COLO668 (cell line): ENCODE measurements at regions not wholly inside any gene's neighbourhood (a gene's known extent, or its start where the extent isn't known, plus 50 kb on each side); places are given as distances from the start of the nearest gene placed in this dataset.

Experiments
- DNase-seq: peaks from one replicate; lab custom pipeline; 2025; ENCODE audit not compliant: unreplicated experiment; lab: John Stamatoyannopoulos, UW

DNA sequence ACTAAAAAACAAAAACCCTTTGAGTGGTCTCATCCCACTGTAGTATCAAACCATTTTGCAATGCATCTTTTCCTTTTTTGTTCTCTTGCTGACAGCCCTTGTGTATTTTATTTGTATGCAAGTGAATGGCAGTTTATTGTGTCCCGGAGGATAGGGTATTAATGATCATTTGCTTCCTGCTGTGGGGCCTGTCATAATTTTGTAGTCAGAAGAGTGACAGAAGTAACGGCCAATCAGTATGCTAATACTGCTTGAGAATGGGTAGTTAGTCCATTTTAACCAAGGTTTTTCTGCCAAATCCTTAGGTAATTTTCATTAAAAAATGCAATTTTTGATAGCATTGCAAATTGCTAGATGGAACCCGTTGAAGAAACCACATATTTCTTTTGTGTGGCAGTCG is 75.5 kb upstream of the PLSCR5 start:
- DNase-seq = no peak

DNA sequence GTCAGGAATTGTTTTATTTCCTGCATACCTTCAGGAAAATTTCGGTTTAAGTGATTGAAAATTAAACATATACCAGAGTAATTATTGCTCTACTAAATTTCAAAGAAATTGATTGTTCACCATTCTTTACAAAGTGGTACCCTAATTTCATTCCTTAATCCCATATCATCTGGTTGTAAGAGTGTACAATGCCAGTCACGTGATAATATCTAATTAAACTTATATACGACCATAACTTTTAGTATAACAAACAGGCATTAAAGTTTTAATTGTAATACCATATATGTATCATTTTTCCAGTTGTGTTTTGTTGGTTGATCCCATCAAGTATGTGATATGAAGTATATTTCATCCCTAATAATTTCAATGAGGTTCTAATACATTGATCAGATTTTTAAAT is 74.8 kb upstream of the PLSCR5 start:
- DNase-seq = no peak

DNA sequence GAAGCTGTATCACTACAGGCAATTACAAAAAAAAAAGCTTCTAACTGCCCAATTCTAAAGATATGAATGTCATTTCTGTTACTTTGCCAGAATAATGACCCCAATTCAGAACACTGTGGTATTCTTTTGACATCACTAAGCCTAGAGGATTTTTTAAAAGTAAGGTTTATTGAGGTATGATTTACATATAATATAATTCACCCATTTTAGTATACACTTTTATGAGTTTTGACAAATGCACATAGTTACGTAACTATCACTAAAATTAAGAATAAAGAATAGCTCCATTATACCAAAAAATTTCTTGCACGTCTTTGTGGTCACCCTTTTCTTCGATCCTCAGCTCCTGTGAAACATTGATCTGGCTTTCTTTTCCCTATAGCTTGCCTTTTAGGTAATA is 74.0 kb upstream of the PLSCR5 start:
- DNase-seq = no peak

DNA sequence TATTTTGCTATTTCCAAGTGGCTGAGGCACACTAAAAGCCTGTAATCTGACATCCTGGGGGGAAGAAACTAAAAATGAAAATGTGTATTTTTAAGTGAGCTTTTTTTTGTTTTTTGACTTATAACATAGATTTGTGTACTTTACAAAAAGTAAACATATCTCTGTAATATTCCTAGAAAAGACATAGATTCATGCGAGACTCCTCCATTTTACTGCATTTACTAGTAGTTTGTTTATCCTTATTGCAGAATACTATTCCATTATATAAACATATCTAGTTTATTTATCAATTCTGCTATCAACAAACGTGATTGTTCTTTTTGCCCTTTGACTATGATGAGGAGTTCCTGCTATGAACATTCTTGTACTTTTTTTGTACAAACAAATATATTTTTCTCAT is 67.8 kb upstream of the PLSCR5 start:
- DNase-seq = no peak

DNA sequence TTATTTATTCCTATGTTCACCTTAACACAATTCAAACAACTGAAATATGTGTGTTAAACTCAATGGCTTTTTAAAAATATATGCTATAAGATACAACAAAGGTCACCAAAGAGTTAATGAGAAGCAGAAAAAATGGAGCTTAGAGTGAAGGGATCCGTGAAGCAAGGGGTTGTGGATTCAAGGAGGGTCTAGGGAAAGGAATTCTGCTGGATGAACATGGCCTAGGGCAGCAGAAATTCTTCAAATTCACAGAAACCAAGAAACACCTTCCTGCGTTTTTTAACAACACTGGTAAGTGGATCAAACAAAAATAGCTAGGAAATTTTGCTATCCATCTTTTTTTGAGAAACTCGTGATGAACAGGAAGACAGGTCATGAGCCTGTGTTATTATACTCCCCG is 59.3 kb upstream of the PLSCR5 start:
- DNase-seq = no peak

DNA sequence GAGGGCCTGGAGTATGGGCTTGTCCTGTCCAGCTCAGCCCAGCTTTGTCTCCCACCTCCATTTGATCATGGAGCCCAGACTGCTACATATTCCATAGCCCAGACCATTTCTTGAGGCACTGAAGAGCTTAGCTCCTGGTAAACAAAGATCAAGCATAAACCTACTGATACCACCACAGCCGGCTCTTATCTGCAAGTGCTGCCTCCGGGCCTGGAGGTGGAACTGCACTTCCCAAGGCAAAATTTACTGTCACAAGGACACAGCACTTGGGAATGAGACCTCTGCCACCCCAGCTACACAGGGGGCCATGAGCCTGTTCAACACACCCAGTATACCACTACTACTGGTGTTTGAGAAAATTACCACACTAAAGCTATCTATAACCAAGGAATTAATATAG is 53.7 kb upstream of the PLSCR5 start:
- DNase-seq = no peak

DNA sequence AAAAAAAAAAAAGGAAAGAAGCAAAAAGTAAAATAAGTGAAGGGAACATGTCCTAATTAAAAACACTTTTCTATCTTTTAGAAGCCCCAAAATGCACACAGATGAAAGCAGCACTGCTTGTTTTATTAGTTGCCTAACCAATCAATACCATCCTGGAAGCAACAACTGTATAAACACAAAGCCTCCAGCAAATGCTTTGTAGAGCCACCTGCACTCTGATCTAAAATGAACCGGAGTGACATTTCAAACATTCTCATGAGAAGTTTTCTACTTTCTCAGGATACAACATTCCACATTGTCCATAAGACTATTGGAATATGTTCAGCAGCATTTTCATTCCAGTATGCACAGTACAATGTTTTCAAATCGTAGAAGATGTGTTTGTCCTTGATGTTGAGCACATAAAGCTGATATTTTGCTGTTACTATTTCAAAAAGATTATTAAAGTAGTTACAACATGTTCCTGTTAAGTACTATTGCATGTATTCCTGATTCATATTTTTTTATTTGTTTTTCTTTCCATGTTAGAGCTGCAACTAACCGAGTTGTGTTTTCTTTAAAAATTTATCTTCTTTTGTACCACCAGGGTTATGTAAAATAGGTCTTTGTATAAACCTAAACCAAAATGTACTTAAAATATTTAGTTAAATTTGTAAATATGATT is 50.3 kb upstream of the PLSCR5 start:
- no peak for DNase-seq
